Keratinocyte (primary cell): ENCODE measurements at regions not wholly inside any gene's neighbourhood (a gene's known extent, or its start where the extent isn't known, plus 50 kb on each side); places are given as distances from the start of the nearest gene placed in this dataset.

Experiments
- DNase-seq: peaks from one replicate; pipeline ENCODE4 v3.0.0-alpha.2; 2011; ENCODE audit warnings: low read depth, missing footprints, low spot score
- FAIRE-seq: peaks from 2 replicates; lab custom pipeline; 2011; peaks lifted over from hg19 to GRCh38; lab: Jason Lieb, UNC
- H2AFZ ChIP-seq: 2 replicates; pipeline ENCODE4 v1.6.0; 2012; ENCODE audit warnings: low read length, control low read depth, inconsistent platforms; ENCODE audit not compliant: control insufficient read depth
- H3K27ac ChIP-seq: 2 replicates; pipeline ENCODE4 v1.5.1; 2011; ENCODE audit warnings: low read length; ENCODE audit not compliant: control insufficient read depth, insufficient read depth
- H3K27me3 ChIP-seq: 3 replicates; pipeline ENCODE4 v1.6.0; 2011; ENCODE audit warnings: low read length; ENCODE audit not compliant: control insufficient read depth, insufficient read depth; ENCODE audit errors: extremely low read depth
- H3K36me3 ChIP-seq, 2 experiments: 2 replicates in 1 of 2; 3 replicates in 1 of 2; pipeline ENCODE4 v1.5.1; 2011; ENCODE audit warnings: low read length in 2 of 2, mild to moderate bottlenecking in 1 of 2; ENCODE audit not compliant: control insufficient read depth in 2 of 2, insufficient read depth in 2 of 2; ENCODE audit errors: extremely low read depth in 1 of 2
- H3K4me1 ChIP-seq: 3 replicates; pipeline ENCODE4 v1.5.1; 2011; ENCODE audit warnings: low read length; ENCODE audit not compliant: control insufficient read depth, insufficient read depth; ENCODE audit errors: extremely low read depth
- H3K4me2 ChIP-seq: 3 replicates; pipeline ENCODE4 v1.6.0; 2011; ENCODE audit warnings: low read depth, low read length; ENCODE audit not compliant: control insufficient read depth, insufficient read depth; ENCODE audit errors: extremely low read depth
- H3K4me3 ChIP-seq, 3 experiments: fragments of 200-600 bp in 1 of 3; sonication (generic) in 1 of 3; 2 replicates in 2 of 3; 3 replicates in 1 of 3; pipeline ENCODE4 v1.5.1; 2011 to 2016; ENCODE audit warnings: low read length in 3 of 3, mild to moderate bottlenecking in 3 of 3, control low read depth in 2 of 3, inconsistent platforms in 1 of 3, low read depth in 1 of 3, mixed read lengths in 1 of 3, mixed run types in 1 of 3, moderate library complexity in 1 of 3; ENCODE audit not compliant: control insufficient read depth in 2 of 3, insufficient read depth in 2 of 3; ENCODE audit errors: extremely low read depth in 1 of 3
- H3K79me2 ChIP-seq: 2 replicates; pipeline ENCODE4 v1.6.0; 2012; ENCODE audit warnings: low read length; ENCODE audit not compliant: control insufficient read depth, insufficient read depth
- H3K9ac ChIP-seq: 3 replicates; pipeline ENCODE4 v1.6.0; 2011; ENCODE audit warnings: low read length; ENCODE audit not compliant: control insufficient read depth, insufficient read depth; ENCODE audit errors: extremely low read depth
- H3K9me1 ChIP-seq: 3 replicates; pipeline ENCODE4 v1.6.0; 2011; ENCODE audit warnings: low read length; ENCODE audit not compliant: control insufficient read depth, insufficient read depth; ENCODE audit errors: extremely low read depth
- H3K9me3 ChIP-seq: 2 replicates; pipeline ENCODE4 v1.5.1; 2012; ENCODE audit warnings: low read depth, low read length; ENCODE audit not compliant: control insufficient read depth
- H4K20me1 ChIP-seq: 3 replicates; pipeline ENCODE4 v1.6.0; 2011; ENCODE audit warnings: low read length; ENCODE audit not compliant: control insufficient read depth, insufficient read depth; ENCODE audit errors: extremely low read depth
- CTCF ChIP-seq, 3 experiments: IDR thresholded peaks in 1 of 3; conservative IDR thresholded peaks in 1 of 3; optimal IDR thresholded peaks in 1 of 3; 2 replicates in 2 of 3; 3 replicates in 1 of 3; pipeline versions ENCODE3 to v1.5.1; 2011; ENCODE audit warnings: low read length in 3 of 3, mild to moderate bottlenecking in 3 of 3, moderate library complexity in 2 of 3, control low read depth in 1 of 3, inconsistent platforms in 1 of 3; ENCODE audit not compliant: insufficient read depth in 2 of 3; ENCODE audit errors: extremely low read depth in 1 of 3
- EZH2 ChIP-seq: IDR thresholded peaks from one replicate; pipeline ENCODE4 v1.6.1; 2012; ENCODE audit warnings: inconsistent platforms, mild to moderate bottlenecking, low read length, moderate library complexity
- dilution Hi-C: fragments of 300-500 bp; cut with MboI; formaldehyde crosslinking; loops from one replicate; pipeline ENCODE4 v1.7.0; 2020; ENCODE audit warnings: low sequenced_read_pairs; ENCODE audit not compliant: extremely low pct_ligation_motif_present

- Histone ChIP-seq H3K4me3 (no peak overlapping the region), H3K27me3 (no peaks in the 10 kb centered on the region), H3K4me2 (no peak overlapping the region), H3K27ac (no peak overlapping the region), H3K9me1 (no peaks in the 10 kb centered on the region), H4K20me1 (no peaks in the 10 kb centered on the region), H3K4me1 (no peaks in the 10 kb centered on the region), H2AFZ (no peak overlapping the region), H3K79me2 (no peaks in the 10 kb centered on the region), H3K36me3 (no peaks in the 10 kb centered on the region), H3K9ac (no peak overlapping the region), H3K9me3 (no peaks in the 10 kb centered on the region)
- TF ChIP-seq EZH2 (no peak), CTCF (optimal IDR thresholded peaks at IDR 0.05 in 1 of 3, IDR thresholded peaks at IDR 0.05 in 1 of 3, conservative IDR thresholded peaks at IDR 0.05 in 1 of 3; ENCODE audit: extremely low read depth in 1 of 3, insufficient read depth in 2 of 3, low read length in 3 of 3) (no peak)
- DNase-seq: no peak
- FAIRE-seq: no peak
- dilution Hi-C loops: no loop called here
These were observed 279.4 kb upstream of the SYT1 start for GRCh38 chr12:78585132-78585531.

DNA sequence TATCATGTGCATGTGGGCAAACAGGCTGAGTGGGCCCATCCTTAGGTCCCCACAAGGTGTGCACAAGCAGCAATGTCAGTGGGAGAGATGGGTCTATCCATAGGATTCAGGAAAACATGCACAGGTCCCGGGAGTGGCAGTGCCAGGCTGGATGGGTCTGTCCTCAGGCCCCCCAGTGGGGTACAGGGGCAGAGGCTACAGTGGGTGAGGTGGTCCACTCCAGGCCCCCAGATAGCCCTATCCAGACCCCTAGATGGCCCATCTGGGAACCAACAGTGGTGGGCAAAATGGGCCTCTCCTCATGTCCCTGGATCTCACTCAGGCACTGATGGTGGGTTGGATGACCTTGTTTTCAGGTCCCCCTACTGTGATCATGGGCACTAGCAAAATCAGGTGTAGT lies 277.8 kb upstream of the SYT1 start:
- no peaks in the 10 kb centered on the region for H3K79me2 ChIP-seq
- no peaks in the 10 kb centered on the region for H3K9me1 ChIP-seq
- TF ChIP-seq CTCF (optimal IDR thresholded peaks at IDR 0.05 in 1 of 3, IDR thresholded peaks at IDR 0.05 in 1 of 3, conservative IDR thresholded peaks at IDR 0.05 in 1 of 3; ENCODE audit: extremely low read depth in 1 of 3, insufficient read depth in 2 of 3, low read length in 3 of 3) (no peak), EZH2 (no peak)
- no peaks in the 10 kb centered on the region for H3K36me3 ChIP-seq
- H3K27me3 ChIP-seq: no peaks in the 10 kb centered on the region
- H3K4me3 ChIP-seq: no peak overlapping the region
- H3K27ac ChIP-seq: no peak overlapping the region
- H2AFZ ChIP-seq: no peak overlapping the region
- no peaks in the 10 kb centered on the region for H3K9me3 ChIP-seq
- FAIRE-seq: no peak
- DNase-seq: no peak
- no peak overlapping the region for H3K9ac ChIP-seq
- H3K4me2 ChIP-seq: no peak overlapping the region
- dilution Hi-C loops: no loop called here
- H3K4me1 ChIP-seq: no peaks in the 10 kb centered on the region
- H4K20me1 ChIP-seq: no peaks in the 10 kb centered on the region
